ENCODE measurements at regions not wholly inside any gene's neighbourhood (a gene's known extent, or its start where the extent isn't known, plus 50 kb on each side); places are given as distances from the start of the nearest gene placed in this dataset.
A peak's percentile ranks its signal among the peaks of the same experiment; 100 is the strongest.

- Histone ChIP-seq H3K27ac (replicated peaks; ENCODE audit: low read length) (no peak overlapping the region), H3K18ac (ENCODE audit: low read length) (no peak overlapping the region)
Measured at GRCh38 chr6:42509256-42509655, 54.6 kb upstream of the UBR2 start.

GRCh38 chr6:42507901-42508300 is 55.9 kb upstream of the UBR2 start:
- H3K18ac ChIP-seq (ENCODE audit: low read length) = no peak overlapping the region

More at GRCh38 chr6:42509256-42509655, 54.6 kb upstream of the UBR2 start:
- H3K4me3 ChIP-seq (ENCODE audit: low read length in 2 of 2) = no peak overlapping the region
- no peak for DNase-seq (ENCODE audit: low spot score)
- no peak overlapping the region for H2BK5ac ChIP-seq (ENCODE audit: low read length)
- H3K4ac ChIP-seq (ENCODE audit: low read length) = no peak overlapping the region
- H4K91ac ChIP-seq (ENCODE audit: low read depth, low read length, poor library complexity) = no peak overlapping the region
- H2AK5ac ChIP-seq (ENCODE audit: low read depth, low read length) = no peak overlapping the region
- no CpG with 5 or more reads among the region's 2 CpGs for WGBS, 2 donors (ENCODE audit: extremely low coverage in 2 of 2, insufficient read length in 2 of 2, insufficient replicate concordance in 1 of 2)
- no peaks in the 10 kb centered on the region for H3K27me3 ChIP-seq (ENCODE audit: control insufficient read depth in 3 of 3, insufficient read depth in 3 of 3, low read depth in 1 of 3, low read length in 3 of 3)
- peak overlapping the region; percentile 44 for H2AFZ ChIP-seq (ENCODE audit: low read length)
- no peaks in the 10 kb centered on the region for H3K36me3 ChIP-seq (replicated peaks in 1 of 2; ENCODE audit: control insufficient read depth in 2 of 2, insufficient read depth in 2 of 2, low read length in 2 of 2)
- H2BK15ac ChIP-seq (ENCODE audit: low read length) = no peak overlapping the region
- H2BK120ac ChIP-seq (ENCODE audit: low read depth, low read length) = no peak overlapping the region
- no peak overlapping the region for H3K9ac ChIP-seq (ENCODE audit: low read depth, low read length, poor library complexity)
- H4K8ac ChIP-seq (ENCODE audit: low read depth, low read length) = no peak overlapping the region
- H2BK12ac ChIP-seq (ENCODE audit: low read length) = no peak overlapping the region
- H3K79me1 ChIP-seq (ENCODE audit: low read depth, low read length) = no peaks in the 10 kb centered on the region
- no peaks in the 10 kb centered on the region for H3K9me3 ChIP-seq (replicated peaks in 1 of 2; ENCODE audit: control insufficient read depth in 2 of 2, insufficient read depth in 1 of 2, low read depth in 1 of 2, low read length in 2 of 2)
- H3K4me2 ChIP-seq (ENCODE audit: insufficient read depth, low read length, poor library complexity, severe bottlenecking) = no peak overlapping the region
- no peak overlapping the region for H3K14ac ChIP-seq (ENCODE audit: low read length)
- no peaks in the 10 kb centered on the region for H3K4me1 ChIP-seq (ENCODE audit: control insufficient read depth in 2 of 2, insufficient read depth in 1 of 2, low read depth in 1 of 2, low read length in 2 of 2)
- H3K23ac ChIP-seq (ENCODE audit: low read depth, low read length, poor library complexity) = no peak overlapping the region

DNA sequence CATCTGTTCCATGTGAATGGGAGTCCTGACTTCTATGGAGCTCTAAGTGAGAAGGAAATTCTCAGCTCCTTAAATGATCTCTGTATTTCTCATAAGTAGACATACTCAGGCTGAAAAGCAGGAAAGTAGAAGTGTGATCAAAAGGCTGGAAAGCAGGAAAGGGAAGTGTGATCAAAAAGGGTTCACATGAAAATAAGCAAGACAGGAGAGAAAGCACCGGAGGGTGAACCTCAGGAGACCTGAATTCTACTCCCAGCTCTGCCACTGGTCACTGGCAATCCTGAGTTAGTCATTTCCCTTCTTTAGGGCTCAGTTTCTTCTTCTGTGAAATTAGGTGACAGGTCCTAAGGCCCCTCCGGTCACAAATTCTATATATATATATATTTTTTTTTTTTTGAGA is 55.5 kb upstream of the TRERF1 start:
- Histone ChIP-seq H4K91ac (ENCODE audit: low read depth, low read length, poor library complexity) (no peak overlapping the region), H3K79me1 (ENCODE audit: low read depth, low read length) (no peaks in the 10 kb centered on the region), H3K18ac (ENCODE audit: low read length) (no peak overlapping the region), H3K23ac (ENCODE audit: low read depth, low read length, poor library complexity) (no peak overlapping the region), H3K36me3 (replicated peaks in 1 of 2; ENCODE audit: control insufficient read depth in 2 of 2, insufficient read depth in 2 of 2, low read length in 2 of 2) (no peaks in the 10 kb centered on the region), H2BK12ac (ENCODE audit: low read length) (no peak overlapping the region), H3K27ac (replicated peaks; ENCODE audit: low read length) (no peak overlapping the region), H3K4me3 (ENCODE audit: low read length in 2 of 2) (no peak overlapping the region), H2BK15ac (ENCODE audit: low read length) (no peak overlapping the region), H3K27me3 (ENCODE audit: control insufficient read depth in 3 of 3, insufficient read depth in 3 of 3, low read depth in 1 of 3, low read length in 3 of 3) (no peaks in the 10 kb centered on the region), H3K4ac (ENCODE audit: low read length) (no peak overlapping the region), H3K9me3 (replicated peaks in 1 of 2; ENCODE audit: control insufficient read depth in 2 of 2, insufficient read depth in 1 of 2, low read depth in 1 of 2, low read length in 2 of 2) (no peaks in the 10 kb centered on the region), H2AK5ac (ENCODE audit: low read depth, low read length) (no peak overlapping the region), H2AFZ (ENCODE audit: low read length) (no peak overlapping the region), H3K4me1 (ENCODE audit: control insufficient read depth in 2 of 2, insufficient read depth in 1 of 2, low read depth in 1 of 2, low read length in 2 of 2) (no peaks in the 10 kb centered on the region), H3K14ac (ENCODE audit: low read length) (no peak overlapping the region), H2BK5ac (ENCODE audit: low read length) (no peak overlapping the region), H3K4me2 (ENCODE audit: insufficient read depth, low read length, poor library complexity, severe bottlenecking) (no peak overlapping the region), H3K9ac (ENCODE audit: low read depth, low read length, poor library complexity) (no peak overlapping the region), H2BK120ac (ENCODE audit: low read depth, low read length) (no peak overlapping the region), H4K8ac (ENCODE audit: low read depth, low read length) (no peak overlapping the region)
- no peak for DNase-seq (ENCODE audit: low spot score)
- no CpG with 5 or more reads among the region's 2 CpGs for WGBS, 2 donors (ENCODE audit: extremely low coverage in 2 of 2, insufficient read length in 2 of 2, insufficient replicate concordance in 1 of 2)

More at GRCh38 chr6:42507901-42508300, 55.9 kb upstream of the UBR2 start:
- no peak overlapping the region for H2AK5ac ChIP-seq (ENCODE audit: low read depth, low read length)
- H2BK15ac ChIP-seq (ENCODE audit: low read length) = no peak overlapping the region
- no peaks in the 10 kb centered on the region for H3K36me3 ChIP-seq (replicated peaks in 1 of 2; ENCODE audit: control insufficient read depth in 2 of 2, insufficient read depth in 2 of 2, low read length in 2 of 2)
- no peak for DNase-seq (ENCODE audit: low spot score)
- H3K9ac ChIP-seq (ENCODE audit: low read depth, low read length, poor library complexity) = no peak overlapping the region
- no peak overlapping the region for H2AFZ ChIP-seq (ENCODE audit: low read length)
- no peak overlapping the region for H3K27ac ChIP-seq (replicated peaks; ENCODE audit: low read length)
- no peak overlapping the region for H2BK120ac ChIP-seq (ENCODE audit: low read depth, low read length)
- no peak overlapping the region for H3K23ac ChIP-seq (ENCODE audit: low read depth, low read length, poor library complexity)
- no peak overlapping the region for H2BK12ac ChIP-seq (ENCODE audit: low read length)
- H3K9me3 ChIP-seq (replicated peaks in 1 of 2; ENCODE audit: control insufficient read depth in 2 of 2, insufficient read depth in 1 of 2, low read depth in 1 of 2, low read length in 2 of 2) = no peaks in the 10 kb centered on the region
- H3K79me1 ChIP-seq (ENCODE audit: low read depth, low read length) = no peaks in the 10 kb centered on the region
- no peak overlapping the region for H3K4ac ChIP-seq (ENCODE audit: low read length)
- no peak overlapping the region for H2BK5ac ChIP-seq (ENCODE audit: low read length)
- no peak overlapping the region for H4K91ac ChIP-seq (ENCODE audit: low read depth, low read length, poor library complexity)
- no CpG with 5 or more reads among the region's 1 CpG for WGBS, 2 donors (ENCODE audit: extremely low coverage in 2 of 2, insufficient read length in 2 of 2, insufficient replicate concordance in 1 of 2)
- H3K14ac ChIP-seq (ENCODE audit: low read length) = no peak overlapping the region
- no peak overlapping the region for H3K4me3 ChIP-seq (ENCODE audit: low read length in 2 of 2)
- no peak overlapping the region for H4K8ac ChIP-seq (ENCODE audit: low read depth, low read length)
- H3K4me2 ChIP-seq (ENCODE audit: insufficient read depth, low read length, poor library complexity, severe bottlenecking) = no peak overlapping the region
- H3K4me1 ChIP-seq (ENCODE audit: control insufficient read depth in 2 of 2, insufficient read depth in 1 of 2, low read depth in 1 of 2, low read length in 2 of 2) = no peaks in the 10 kb centered on the region
- H3K27me3 ChIP-seq (ENCODE audit: control insufficient read depth in 3 of 3, insufficient read depth in 3 of 3, low read depth in 1 of 3, low read length in 3 of 3) = no peaks in the 10 kb centered on the region

- no peak overlapping the region for H4K8ac ChIP-seq (ENCODE audit: low read depth, low read length)
- H4K91ac ChIP-seq (ENCODE audit: low read depth, low read length, poor library complexity) = no peak overlapping the region
- H3K4me3 ChIP-seq (ENCODE audit: low read length in 2 of 2) = no peak overlapping the region
- H2BK5ac ChIP-seq (ENCODE audit: low read length) = no peak overlapping the region
- no peaks in the 10 kb centered on the region for H3K36me3 ChIP-seq (replicated peaks in 1 of 2; ENCODE audit: control insufficient read depth in 2 of 2, insufficient read depth in 2 of 2, low read length in 2 of 2)
- H3K79me1 ChIP-seq (ENCODE audit: low read depth, low read length) = no peaks in the 10 kb centered on the region
- no peak for DNase-seq (ENCODE audit: low spot score)
- H3K4me2 ChIP-seq (ENCODE audit: insufficient read depth, low read length, poor library complexity, severe bottlenecking) = no peak overlapping the region
- H2AK5ac ChIP-seq (ENCODE audit: low read depth, low read length) = no peak overlapping the region
- H2BK120ac ChIP-seq (ENCODE audit: low read depth, low read length) = no peak overlapping the region
- no peak overlapping the region for H2BK15ac ChIP-seq (ENCODE audit: low read length)
- no peaks in the 10 kb centered on the region for H3K9me3 ChIP-seq (replicated peaks in 1 of 2; ENCODE audit: control insufficient read depth in 2 of 2, insufficient read depth in 1 of 2, low read depth in 1 of 2, low read length in 2 of 2)
- H3K27ac ChIP-seq (replicated peaks; ENCODE audit: low read length) = no peak overlapping the region
- no peak overlapping the region for H2BK12ac ChIP-seq (ENCODE audit: low read length)
- H3K14ac ChIP-seq (ENCODE audit: low read length) = no peak overlapping the region
- no peak overlapping the region for H3K18ac ChIP-seq (ENCODE audit: low read length)
- H3K4me1 ChIP-seq (ENCODE audit: control insufficient read depth in 2 of 2, insufficient read depth in 1 of 2, low read depth in 1 of 2, low read length in 2 of 2) = no peaks in the 10 kb centered on the region
- H3K9ac ChIP-seq (ENCODE audit: low read depth, low read length, poor library complexity) = no peak overlapping the region
- no peak overlapping the region for H3K23ac ChIP-seq (ENCODE audit: low read depth, low read length, poor library complexity)
- no peak overlapping the region for H2AFZ ChIP-seq (ENCODE audit: low read length)
- no peaks in the 10 kb centered on the region for H3K27me3 ChIP-seq (ENCODE audit: control insufficient read depth in 3 of 3, insufficient read depth in 3 of 3, low read depth in 1 of 3, low read length in 3 of 3)
- no peak overlapping the region for H3K4ac ChIP-seq (ENCODE audit: low read length)
- no CpG with 5 or more reads among the region's 6 CpGs for WGBS, 2 donors (ENCODE audit: extremely low coverage in 2 of 2, insufficient read length in 2 of 2, insufficient replicate concordance in 1 of 2)
Measured at GRCh38 chr6:42506070-42506469, 54.3 kb upstream of the TRERF1 start.
